Prostate gland (tissue), 2 donors: ENCODE measurements at regions not wholly inside any gene's neighbourhood (a gene's known extent, or its start where the extent isn't known, plus 50 kb on each side); places are given as distances from the start of the nearest gene placed in this dataset.

Experiments
- POLR2A ChIP-seq: fragments of 450-650 bp; IDR thresholded peaks from one replicate; pipeline ENCODE4 v1.6.1; 2016; ENCODE audit warnings: antibody characterized with exemption, mild to moderate bottlenecking
- POLR2AphosphoS5 ChIP-seq: sonication (generic); formaldehyde crosslinking; IDR thresholded peaks from one replicate; pipeline ENCODE4 v1.6.1; 2017; ENCODE audit warnings: antibody characterized with exemption
- TF ChIP-seq, protein P1 (sequence below), 4 experiments: fragments of 200-600 bp in 2 of 4; fragments of 450-650 bp in 2 of 4; sonication (generic) in 2 of 4; IDR thresholded peaks; 1 replicate in 3 of 4; 2 replicates in 1 of 4; pipeline ENCODE4 v1.5.1; 2016 to 2019; ENCODE audit warnings: antibody characterized with exemption in 4 of 4, mild to moderate bottlenecking in 2 of 4, moderate library complexity in 2 of 4

DNA sequence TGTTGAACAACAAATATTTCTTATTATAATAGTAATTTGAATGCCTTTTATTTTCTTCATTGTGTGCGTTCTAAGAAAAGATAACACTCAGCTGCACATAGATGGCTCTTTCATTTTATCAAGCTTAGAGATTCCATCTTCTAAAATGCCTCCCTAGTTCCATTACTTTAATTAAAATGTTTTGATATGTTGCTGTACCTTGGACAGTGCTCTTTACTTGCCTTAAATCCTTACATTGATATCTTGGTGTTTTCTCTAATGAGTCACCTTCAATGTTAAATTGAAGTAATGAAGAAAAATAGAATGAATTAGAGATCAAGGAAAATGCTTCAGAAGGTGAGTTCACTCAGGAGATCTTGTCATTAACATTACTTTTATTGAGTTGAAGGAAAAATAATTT, 1672.4 kb upstream of the AGA start:
- TF ChIP-seq, protein P1, sequence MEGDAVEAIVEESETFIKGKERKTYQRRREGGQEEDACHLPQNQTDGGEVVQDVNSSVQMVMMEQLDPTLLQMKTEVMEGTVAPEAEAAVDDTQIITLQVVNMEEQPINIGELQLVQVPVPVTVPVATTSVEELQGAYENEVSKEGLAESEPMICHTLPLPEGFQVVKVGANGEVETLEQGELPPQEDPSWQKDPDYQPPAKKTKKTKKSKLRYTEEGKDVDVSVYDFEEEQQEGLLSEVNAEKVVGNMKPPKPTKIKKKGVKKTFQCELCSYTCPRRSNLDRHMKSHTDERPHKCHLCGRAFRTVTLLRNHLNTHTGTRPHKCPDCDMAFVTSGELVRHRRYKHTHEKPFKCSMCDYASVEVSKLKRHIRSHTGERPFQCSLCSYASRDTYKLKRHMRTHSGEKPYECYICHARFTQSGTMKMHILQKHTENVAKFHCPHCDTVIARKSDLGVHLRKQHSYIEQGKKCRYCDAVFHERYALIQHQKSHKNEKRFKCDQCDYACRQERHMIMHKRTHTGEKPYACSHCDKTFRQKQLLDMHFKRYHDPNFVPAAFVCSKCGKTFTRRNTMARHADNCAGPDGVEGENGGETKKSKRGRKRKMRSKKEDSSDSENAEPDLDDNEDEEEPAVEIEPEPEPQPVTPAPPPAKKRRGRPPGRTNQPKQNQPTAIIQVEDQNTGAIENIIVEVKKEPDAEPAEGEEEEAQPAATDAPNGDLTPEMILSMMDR (IDR thresholded peaks at IDR 0.05): no peak
- TF ChIP-seq POLR2AphosphoS5 (no peak), POLR2A (no peak)
